ENCODE measurements at regions not wholly inside any gene's neighbourhood (a gene's known extent, or its start where the extent isn't known, plus 50 kb on each side); places are given as distances from the start of the nearest gene placed in this dataset.
A peak's percentile ranks its signal among the peaks of the same experiment; 100 is the strongest.

GRCh38 chr13:30359991-30360390, 52.6 kb upstream of the KATNAL1 start:
- no peak for DNase-seq (ENCODE audit: low read depth in 2 of 2)

- DNase-seq (ENCODE audit: low read depth in 2 of 2): no peak
Measured at GRCh38 chr13:30360586-30360985, 53.2 kb upstream of the KATNAL1 start.

GRCh38 chr13:30362005-30362788, 54.8 kb upstream of the KATNAL1 start:
- no peak for DNase-seq (ENCODE audit: low read depth in 2 of 2)

GRCh38 chr13:30362869-30363268, 55.5 kb upstream of the KATNAL1 start:
- DNase-seq (ENCODE audit: low read depth in 2 of 2): no peak

- DNase-seq (ENCODE audit: low read depth in 2 of 2): no peak
Measured at GRCh38 chr13:30363725-30364124, 56.4 kb upstream of the KATNAL1 start.

- DNase-seq (ENCODE audit: low read depth in 2 of 2): peak; percentile 58 to 88
Measured at GRCh38 chr13:30364133-30364532, 56.8 kb upstream of the KATNAL1 start.

- peak; percentile 78 to 92 for DNase-seq (ENCODE audit: low read depth in 2 of 2)
Measured at GRCh38 chr13:30364876-30365275, 57.4 kb upstream of the UBE2L5 start.

- DNase-seq (ENCODE audit: low read depth in 2 of 2): no peak
Measured at GRCh38 chr13:30366088-30366487, 56.2 kb upstream of the UBE2L5 start.

GRCh38 chr13:30367296-30367695, 55.0 kb upstream of the UBE2L5 start:
- DNase-seq (ENCODE audit: low read depth in 2 of 2): no peak

GRCh38 chr13:30370146-30370545, 52.1 kb upstream of the UBE2L5 start:
- DNase-seq (ENCODE audit: low read depth in 2 of 2): no peak

- no peak for DNase-seq (ENCODE audit: low read depth in 2 of 2)
Measured at GRCh38 chr13:30370916-30371521, 51.3 kb upstream of the UBE2L5 start.

- DNase-seq (ENCODE audit: low read depth in 2 of 2): peak in 1 of 2 donors; percentile 74
Measured at GRCh38 chr13:30371649-30372265, 50.5 kb upstream of the UBE2L5 start.
